ENCODE measurements at regions not wholly inside any gene's neighbourhood (a gene's known extent, or its start where the extent isn't known, plus 50 kb on each side); places are given as distances from the start of the nearest gene placed in this dataset.
"Not testable (repeated sequence)": the region's sequence is repeated elsewhere in the genome, so short reads cannot be mapped to it uniquely, and the experiment has no call there.

- H3K36me3 Mint-ChIP-seq = no peaks in the 10 kb centered on the region
- no peak for ATAC-seq (replicated peaks)
- peaks cover 0 to 11% of the 10 kb centered on the region in 2 donors for H3K9me3 Mint-ChIP-seq
- no peak overlapping the region for H3K4me3 Mint-ChIP-seq
- H3K27ac Mint-ChIP-seq = no peak overlapping the region
- H3K27me3 Mint-ChIP-seq = no peaks in the 10 kb centered on the region
- H3K4me1 Mint-ChIP-seq = peaks cover 0 to 2% of the 10 kb centered on the region in 2 donors
- no peak for DNase-seq
These were observed 173.2 kb upstream of the OR13F1 start for GRCh38 chr9:104330841-104331240.

DNA sequence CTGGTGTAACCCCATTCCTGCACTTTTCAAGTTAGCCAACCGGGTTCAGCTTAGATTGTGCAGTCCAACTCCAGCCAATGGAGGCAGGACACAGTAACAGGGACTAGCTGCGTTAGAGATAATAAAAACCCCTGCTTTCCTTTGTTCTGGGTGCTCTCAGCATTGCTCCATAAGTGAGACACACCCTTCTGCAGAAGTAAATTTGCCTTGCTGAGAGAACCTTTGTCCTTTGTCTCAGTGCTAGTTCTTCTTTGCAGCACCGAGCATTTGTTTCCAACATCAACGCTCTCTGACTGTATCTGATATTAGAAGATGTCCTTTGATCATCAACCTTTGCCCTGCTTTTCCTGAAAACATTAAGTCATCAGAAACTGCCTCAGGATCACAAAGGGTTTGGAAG is 169.5 kb upstream of the OR13F1 start:
- no peak overlapping the region for H3K4me3 Mint-ChIP-seq
- no peak for DNase-seq
- ATAC-seq (replicated peaks) = no peak
- H3K9me3 Mint-ChIP-seq = peaks cover 0 to 11% of the 10 kb centered on the region in 2 donors
- H3K36me3 Mint-ChIP-seq = no peaks in the 10 kb centered on the region
- no peak overlapping the region for H3K27ac Mint-ChIP-seq
- H3K4me1 Mint-ChIP-seq = peaks cover 0 to 2% of the 10 kb centered on the region in 2 donors
- H3K27me3 Mint-ChIP-seq = no peaks in the 10 kb centered on the region

- Mint-ChIP-seq H3K27me3 (no peaks in the 10 kb centered on the region), H3K27ac (no peak overlapping the region), H3K36me3 (no peaks in the 10 kb centered on the region), H3K4me1 (no peaks in the 10 kb centered on the region), H3K4me3 (no peak overlapping the region), H3K9me3 (peaks cover 0 to 4% of the 10 kb centered on the region in 2 donors)
- DNase-seq = no peak
- no peak for ATAC-seq (replicated peaks)
These were observed 164.4 kb upstream of the OR13F1 start for GRCh38 chr9:104339692-104340091.

- DNase-seq (no peak), ATAC-seq (replicated peaks) (no peak)
- H3K36me3 Mint-ChIP-seq = no peaks in the 10 kb centered on the region
- no peak overlapping the region for H3K4me3 Mint-ChIP-seq
- no peak overlapping the region for H3K27ac Mint-ChIP-seq
- no peaks in the 10 kb centered on the region for H3K4me1 Mint-ChIP-seq
- no peaks in the 10 kb centered on the region for H3K27me3 Mint-ChIP-seq
- H3K9me3 Mint-ChIP-seq = no peaks in the 10 kb centered on the region
These were observed 161.5 kb upstream of the OR13F1 start for GRCh38 chr9:104342552-104342951.

- no peak for DNase-seq
- Mint-ChIP-seq H3K4me3 (no peak overlapping the region), H3K9me3 (no peaks in the 10 kb centered on the region), H3K36me3 (no peaks in the 10 kb centered on the region), H3K27ac (no peak overlapping the region), H3K27me3 (no peaks in the 10 kb centered on the region), H3K4me1 (no peaks in the 10 kb centered on the region)
- no peak for ATAC-seq (replicated peaks)
These were observed 159.0 kb upstream of the OR13F1 start for GRCh38 chr9:104345061-104345460.

GRCh38 chr9:104350541-104350940 is 153.5 kb upstream of the OR13F1 start:
- no peak overlapping the region for H3K4me3 Mint-ChIP-seq
- no peak overlapping the region for H3K27ac Mint-ChIP-seq
- DNase-seq (no peak), ATAC-seq (replicated peaks) (no peak)
- H3K9me3 Mint-ChIP-seq = peaks cover 0 to 1% of the 10 kb centered on the region in 2 donors
- H3K4me1 Mint-ChIP-seq = no peaks in the 10 kb centered on the region
- no peaks in the 10 kb centered on the region for H3K36me3 Mint-ChIP-seq
- no peaks in the 10 kb centered on the region for H3K27me3 Mint-ChIP-seq

- DNase-seq (no peak), ATAC-seq (replicated peaks) (no peak)
- H3K36me3 Mint-ChIP-seq = no peaks in the 10 kb centered on the region
- H3K9me3 Mint-ChIP-seq = peaks cover 0 to 1% of the 10 kb centered on the region in 2 donors
- H3K4me1 Mint-ChIP-seq = no peaks in the 10 kb centered on the region
- no peaks in the 10 kb centered on the region for H3K27me3 Mint-ChIP-seq
- no peak overlapping the region for H3K27ac Mint-ChIP-seq
- no peak overlapping the region for H3K4me3 Mint-ChIP-seq
These were observed 152.3 kb upstream of the OR13F1 start for GRCh38 chr9:104351726-104352125.

DNA sequence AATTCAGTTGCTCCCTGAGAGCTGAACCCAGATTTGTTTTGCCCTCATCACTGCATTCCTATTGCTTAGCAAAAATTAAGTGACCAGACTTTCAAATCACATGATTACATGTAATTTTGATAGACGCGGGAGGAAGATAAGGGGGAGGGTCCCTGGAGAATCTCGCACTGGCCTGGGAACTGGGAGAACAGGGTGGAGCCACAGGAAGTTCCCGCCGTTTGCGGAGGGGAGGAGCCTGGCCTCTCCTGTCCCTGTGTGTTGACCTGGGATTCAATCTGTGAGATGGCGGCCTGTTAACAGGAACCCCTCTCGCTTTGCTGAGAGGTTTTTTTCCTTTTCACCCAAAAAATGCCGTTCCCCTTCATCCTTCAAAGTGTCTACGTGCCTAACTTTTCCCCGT is 142.9 kb upstream of the OR13F1 start:
- H3K4me1 Mint-ChIP-seq = no peaks in the 10 kb centered on the region
- H3K9me3 Mint-ChIP-seq = peaks cover 4 to 10% of the 10 kb centered on the region in 2 donors
- H3K4me3 Mint-ChIP-seq = no peak overlapping the region
- ATAC-seq (replicated peaks) = no peak
- H3K27me3 Mint-ChIP-seq = no peaks in the 10 kb centered on the region
- no peaks in the 10 kb centered on the region for H3K36me3 Mint-ChIP-seq
- no peak for DNase-seq
- no peak overlapping the region for H3K27ac Mint-ChIP-seq

DNA sequence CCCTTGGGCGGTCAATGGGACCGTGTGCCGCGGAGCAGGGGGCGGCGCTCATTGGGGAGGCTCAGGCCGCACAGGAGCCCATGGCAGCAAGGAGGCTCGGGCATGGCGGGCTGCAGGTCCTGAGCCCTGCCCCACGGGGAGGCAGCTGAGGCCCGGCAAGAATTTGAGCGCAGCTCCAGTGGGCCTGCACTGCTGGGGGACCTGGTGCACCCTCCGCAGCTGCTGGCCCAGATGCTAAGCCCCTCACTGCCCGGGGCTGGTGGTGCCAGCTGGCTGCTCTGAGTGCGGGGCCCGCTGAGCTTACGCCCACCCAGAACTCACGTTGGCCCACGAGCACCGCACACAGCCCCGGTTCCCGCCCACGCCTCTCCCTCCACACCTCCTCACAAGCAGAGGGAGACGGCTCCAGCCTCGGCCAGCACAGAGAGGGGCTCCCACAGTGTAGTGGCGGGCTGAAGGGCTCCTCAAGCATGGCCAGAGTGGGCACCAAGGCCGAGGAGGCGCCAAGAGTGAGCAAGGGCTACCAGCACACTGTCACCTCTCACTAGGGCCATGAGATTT is 141.1 kb upstream of the OR13F1 start:
- H3K27ac Mint-ChIP-seq = no peak overlapping the region
- no peaks in the 10 kb centered on the region for H3K36me3 Mint-ChIP-seq
- peaks cover 4 to 10% of the 10 kb centered on the region in 2 donors for H3K9me3 Mint-ChIP-seq
- no peak for ATAC-seq (replicated peaks)
- no peaks in the 10 kb centered on the region for H3K27me3 Mint-ChIP-seq
- no peak overlapping the region for H3K4me3 Mint-ChIP-seq
- no peaks in the 10 kb centered on the region for H3K4me1 Mint-ChIP-seq
- DNase-seq = no peak

GRCh38 chr9:104367507-104367906 is 136.6 kb upstream of the OR13F1 start:
- DNase-seq (no peak), ATAC-seq (replicated peaks) (no peak)
- H3K27ac Mint-ChIP-seq = no peak overlapping the region
- no peaks in the 10 kb centered on the region for H3K36me3 Mint-ChIP-seq
- no peak overlapping the region for H3K4me3 Mint-ChIP-seq
- no peaks in the 10 kb centered on the region for H3K27me3 Mint-ChIP-seq
- peaks cover 4 to 16% of the 10 kb centered on the region in 2 donors for H3K9me3 Mint-ChIP-seq
- H3K4me1 Mint-ChIP-seq = no peaks in the 10 kb centered on the region

- not testable (repeated sequence) for H3K36me3 Mint-ChIP-seq; H3K27ac Mint-ChIP-seq; ATAC-seq (replicated peaks); H3K27me3 Mint-ChIP-seq; DNase-seq; H3K4me1 Mint-ChIP-seq; H3K4me3 Mint-ChIP-seq
- H3K9me3 Mint-ChIP-seq = peaks cover 2 to 16% of the 10 kb centered on the region in 2 donors
These were observed 135.7 kb upstream of the OR13F1 start for GRCh38 chr9:104368318-104368717.

GRCh38 chr9:104374711-104375110 is 129.4 kb upstream of the OR13F1 start:
- no peak overlapping the region for H3K4me3 Mint-ChIP-seq
- no peaks in the 10 kb centered on the region for H3K27me3 Mint-ChIP-seq
- H3K9me3 Mint-ChIP-seq = peaks cover 3 to 6% of the 10 kb centered on the region in 2 donors

GRCh38 chr9:104386013-104386412 is 118.0 kb upstream of the OR13F1 start:
- DNase-seq (no peak), ATAC-seq (replicated peaks) (no peak)
- Mint-ChIP-seq H3K27ac (no peak overlapping the region), H3K27me3 (peaks cover 0 to 7% of the 10 kb centered on the region in 2 donors), H3K4me3 (no peak overlapping the region), H3K9me3 (no peaks in the 10 kb centered on the region), H3K36me3 (no peaks in the 10 kb centered on the region), H3K4me1 (no peaks in the 10 kb centered on the region)

More at GRCh38 chr9:104374711-104375110, 129.4 kb upstream of the OR13F1 start:
- Mint-ChIP-seq H3K4me1 (no peaks in the 10 kb centered on the region), H3K27ac (no peak overlapping the region), H3K36me3 (no peaks in the 10 kb centered on the region)
- DNase-seq = no peak
- ATAC-seq (replicated peaks) = no peak

DNA sequence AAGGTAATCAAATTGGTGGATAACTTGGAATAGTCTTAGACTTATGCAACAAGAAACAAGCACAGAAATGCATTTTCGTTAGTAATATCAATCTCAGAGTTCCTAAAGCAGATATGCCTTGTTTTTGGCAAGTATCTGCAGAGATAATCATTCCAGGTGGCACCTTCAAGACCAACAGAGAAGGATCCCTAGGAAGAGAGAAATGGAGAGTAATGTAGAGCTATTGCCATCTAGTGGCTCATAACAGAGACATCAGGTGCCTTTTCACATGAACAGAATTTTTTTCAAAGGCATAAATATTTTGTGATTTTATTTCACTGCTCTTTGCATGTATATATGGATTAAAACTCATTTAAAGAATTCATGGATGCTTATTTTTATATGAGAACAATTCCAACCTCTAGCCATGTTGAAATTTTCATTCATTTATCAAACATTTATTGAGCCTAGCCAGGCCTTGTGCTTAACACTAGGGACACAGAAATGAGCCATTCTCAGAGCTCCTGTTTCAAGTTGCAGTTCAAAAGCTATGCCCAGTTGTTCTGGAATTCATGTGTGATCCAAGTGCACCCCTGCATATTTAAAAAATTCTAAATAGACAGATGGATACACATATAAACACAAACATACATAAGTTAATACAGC is 117.5 kb upstream of the OR13F1 start:
- Mint-ChIP-seq H3K4me1 (no peaks in the 10 kb centered on the region), H3K27ac (no peak overlapping the region), H3K9me3 (no peaks in the 10 kb centered on the region), H3K27me3 (peaks cover 0 to 7% of the 10 kb centered on the region in 2 donors), H3K4me3 (no peak overlapping the region), H3K36me3 (no peaks in the 10 kb centered on the region)
- DNase-seq = no peak
- ATAC-seq (replicated peaks) = peak; percentile 55 to 67

DNA sequence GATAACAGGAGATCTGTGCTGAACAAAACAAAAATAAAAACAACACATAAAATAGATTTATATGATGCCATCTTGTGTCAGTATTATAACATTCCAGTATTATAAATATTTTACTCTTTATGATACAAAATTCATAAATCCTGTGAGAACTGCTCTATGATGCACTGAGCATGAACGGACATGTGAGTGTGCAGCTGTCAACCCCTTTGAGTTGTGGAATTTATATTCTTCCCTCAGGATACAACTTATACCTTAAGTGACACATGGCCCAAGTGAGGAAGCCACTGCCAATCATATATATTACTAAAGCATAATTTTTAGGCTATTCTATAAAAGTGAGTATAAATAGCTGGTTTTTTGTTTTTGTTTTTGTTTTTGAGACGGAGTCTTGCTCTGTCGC is 116.0 kb upstream of the OR13F1 start:
- no peak for DNase-seq
- Mint-ChIP-seq H3K27ac (no peak overlapping the region), H3K36me3 (no peaks in the 10 kb centered on the region), H3K4me3 (no peak overlapping the region), H3K9me3 (no peaks in the 10 kb centered on the region), H3K27me3 (peaks cover 0 to 7% of the 10 kb centered on the region in 2 donors), H3K4me1 (no peaks in the 10 kb centered on the region)
- no peak for ATAC-seq (replicated peaks)
